HL-60 (cell line): ENCODE measurements at regions not wholly inside any gene's neighbourhood (a gene's known extent, or its start where the extent isn't known, plus 50 kb on each side); places are given as distances from the start of the nearest gene placed in this dataset.

Experiments used
- DNase-seq, 2 experiments: peaks; one replicate each; pipeline ENCODE4 v3.0.0-alpha.2; 2010 to 2020; ENCODE audit warnings: low read depth in 1 of 2, low spot score in 1 of 2
- H3K27ac ChIP-seq: fragments of 250-450 bp; sonication (Bioruptor Pico); replicated peaks from 2 replicates; pipeline ENCODE4 v1.5.1; 2020; ENCODE audit warnings: mild to moderate bottlenecking, moderate library complexity
- H3K27me3 ChIP-seq: fragments of 250-450 bp; sonication (Bioruptor Pico); 2 replicates; pipeline ENCODE4 v1.5.1; 2021; ENCODE audit warnings: mild to moderate bottlenecking, moderate library complexity; ENCODE audit not compliant: insufficient read depth, poor library complexity, severe bottlenecking
- H3K4me3 ChIP-seq: replicated peaks from 2 replicates; pipeline ENCODE4 v1.5.1; 2011; ENCODE audit warnings: mild to moderate bottlenecking, control low read depth, low read length; ENCODE audit not compliant: insufficient read depth
- GABPA ChIP-seq: IDR thresholded peaks from 2 replicates; pipeline ENCODE4 v1.6.1; 2012; ENCODE audit warnings: low read depth
- POLR2AphosphoS5 ChIP-seq: IDR thresholded peaks from 2 replicates; pipeline ENCODE4 v1.6.1; 2012; ENCODE audit warnings: low read depth
- SPI1 ChIP-seq: IDR thresholded peaks from 2 replicates; pipeline ENCODE4 v1.6.1; 2012; ENCODE audit warnings: low read depth, mild to moderate bottlenecking, borderline replicate concordance
- TF ChIP-seq, protein P1 (sequence below): IDR thresholded peaks from 2 replicates; pipeline ENCODE4 v1.6.1; 2012; ENCODE audit warnings: low read depth; ENCODE audit not compliant: insufficient replicate concordance
- TF ChIP-seq, protein P2 (sequence below): IDR thresholded peaks from one replicate; pipeline ENCODE4 v1.5.1; 2011; ENCODE audit warnings: low read length, control low read depth, inconsistent platforms; ENCODE audit not compliant: insufficient read depth

- Histone ChIP-seq H3K4me3 (no peak overlapping the region), H3K27me3 (no peaks in the 10 kb centered on the region), H3K27ac (no peak overlapping the region)
- DNase-seq, result no peak
- TF ChIP-seq SPI1 (no peak), GABPA (no peak), POLR2AphosphoS5 (no peak)
- TF ChIP-seq, protein P1, sequence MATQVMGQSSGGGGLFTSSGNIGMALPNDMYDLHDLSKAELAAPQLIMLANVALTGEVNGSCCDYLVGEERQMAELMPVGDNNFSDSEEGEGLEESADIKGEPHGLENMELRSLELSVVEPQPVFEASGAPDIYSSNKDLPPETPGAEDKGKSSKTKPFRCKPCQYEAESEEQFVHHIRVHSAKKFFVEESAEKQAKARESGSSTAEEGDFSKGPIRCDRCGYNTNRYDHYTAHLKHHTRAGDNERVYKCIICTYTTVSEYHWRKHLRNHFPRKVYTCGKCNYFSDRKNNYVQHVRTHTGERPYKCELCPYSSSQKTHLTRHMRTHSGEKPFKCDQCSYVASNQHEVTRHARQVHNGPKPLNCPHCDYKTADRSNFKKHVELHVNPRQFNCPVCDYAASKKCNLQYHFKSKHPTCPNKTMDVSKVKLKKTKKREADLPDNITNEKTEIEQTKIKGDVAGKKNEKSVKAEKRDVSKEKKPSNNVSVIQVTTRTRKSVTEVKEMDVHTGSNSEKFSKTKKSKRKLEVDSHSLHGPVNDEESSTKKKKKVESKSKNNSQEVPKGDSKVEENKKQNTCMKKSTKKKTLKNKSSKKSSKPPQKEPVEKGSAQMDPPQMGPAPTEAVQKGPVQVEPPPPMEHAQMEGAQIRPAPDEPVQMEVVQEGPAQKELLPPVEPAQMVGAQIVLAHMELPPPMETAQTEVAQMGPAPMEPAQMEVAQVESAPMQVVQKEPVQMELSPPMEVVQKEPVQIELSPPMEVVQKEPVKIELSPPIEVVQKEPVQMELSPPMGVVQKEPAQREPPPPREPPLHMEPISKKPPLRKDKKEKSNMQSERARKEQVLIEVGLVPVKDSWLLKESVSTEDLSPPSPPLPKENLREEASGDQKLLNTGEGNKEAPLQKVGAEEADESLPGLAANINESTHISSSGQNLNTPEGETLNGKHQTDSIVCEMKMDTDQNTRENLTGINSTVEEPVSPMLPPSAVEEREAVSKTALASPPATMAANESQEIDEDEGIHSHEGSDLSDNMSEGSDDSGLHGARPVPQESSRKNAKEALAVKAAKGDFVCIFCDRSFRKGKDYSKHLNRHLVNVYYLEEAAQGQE, result no peak
- TF ChIP-seq, protein P2, sequence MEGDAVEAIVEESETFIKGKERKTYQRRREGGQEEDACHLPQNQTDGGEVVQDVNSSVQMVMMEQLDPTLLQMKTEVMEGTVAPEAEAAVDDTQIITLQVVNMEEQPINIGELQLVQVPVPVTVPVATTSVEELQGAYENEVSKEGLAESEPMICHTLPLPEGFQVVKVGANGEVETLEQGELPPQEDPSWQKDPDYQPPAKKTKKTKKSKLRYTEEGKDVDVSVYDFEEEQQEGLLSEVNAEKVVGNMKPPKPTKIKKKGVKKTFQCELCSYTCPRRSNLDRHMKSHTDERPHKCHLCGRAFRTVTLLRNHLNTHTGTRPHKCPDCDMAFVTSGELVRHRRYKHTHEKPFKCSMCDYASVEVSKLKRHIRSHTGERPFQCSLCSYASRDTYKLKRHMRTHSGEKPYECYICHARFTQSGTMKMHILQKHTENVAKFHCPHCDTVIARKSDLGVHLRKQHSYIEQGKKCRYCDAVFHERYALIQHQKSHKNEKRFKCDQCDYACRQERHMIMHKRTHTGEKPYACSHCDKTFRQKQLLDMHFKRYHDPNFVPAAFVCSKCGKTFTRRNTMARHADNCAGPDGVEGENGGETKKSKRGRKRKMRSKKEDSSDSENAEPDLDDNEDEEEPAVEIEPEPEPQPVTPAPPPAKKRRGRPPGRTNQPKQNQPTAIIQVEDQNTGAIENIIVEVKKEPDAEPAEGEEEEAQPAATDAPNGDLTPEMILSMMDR, result no peak
These were observed 1204.5 kb upstream of the SLC39A10 start for GRCh38 chr2:194452504-194452903.

DNA sequence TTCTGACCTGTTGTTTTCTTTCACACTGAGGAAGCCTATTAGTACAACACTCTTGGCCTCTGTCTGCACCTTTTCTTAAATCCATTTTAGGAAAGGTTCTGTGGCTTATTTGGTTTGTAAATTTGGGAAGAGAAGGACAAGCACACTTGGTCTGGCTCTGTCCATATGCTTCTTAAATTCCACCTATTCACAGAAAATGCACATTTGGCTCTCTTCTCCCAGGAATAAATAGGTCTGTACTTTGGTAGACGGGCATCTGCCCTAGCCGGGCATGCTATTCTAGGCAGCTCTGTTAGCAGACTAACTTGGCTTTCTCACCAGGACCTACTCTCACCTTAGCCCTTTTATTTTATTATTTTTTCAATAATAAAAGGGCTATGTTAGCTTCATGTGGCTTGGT, 1211.8 kb upstream of the SLC39A10 start:
- Histone ChIP-seq H3K27me3 (no peaks in the 10 kb centered on the region), H3K4me3 (no peak overlapping the region), H3K27ac (no peak overlapping the region)
- DNase-seq, result no peak
- TF ChIP-seq GABPA (no peak), POLR2AphosphoS5 (no peak)

DNA sequence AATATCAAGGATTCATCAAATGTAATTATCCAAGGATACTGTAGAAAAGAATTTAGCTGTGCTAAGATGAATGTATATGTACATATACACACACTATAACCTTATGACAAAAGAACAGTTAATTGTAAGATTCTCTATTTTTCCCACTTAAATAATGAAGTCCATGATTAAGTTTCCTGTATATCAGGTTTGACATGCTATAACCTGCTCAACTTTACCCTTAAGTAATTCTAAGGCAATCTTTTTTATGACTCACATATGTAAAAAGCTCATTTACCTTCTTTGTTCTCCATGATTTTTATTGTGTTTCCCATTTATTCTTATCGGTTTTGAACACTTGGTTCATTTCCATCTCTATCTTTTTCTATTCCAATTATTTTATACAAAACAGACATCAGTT, 1213.1 kb upstream of the SLC39A10 start:
- TF ChIP-seq, protein P1, result no peak
- TF ChIP-seq, protein P2, result no peak
- TF ChIP-seq SPI1 (no peak), POLR2AphosphoS5 (no peak), GABPA (no peak)
- no peak overlapping the region for H3K27ac ChIP-seq
- no peaks in the 10 kb centered on the region for H3K27me3 ChIP-seq
- no peak overlapping the region for H3K4me3 ChIP-seq
- no peak for DNase-seq

- no peaks in the 10 kb centered on the region for H3K27me3 ChIP-seq
- TF ChIP-seq POLR2AphosphoS5 (no peak), SPI1 (no peak), GABPA (no peak)
- TF ChIP-seq, protein P1, result no peak
- TF ChIP-seq, protein P2, result no peak
- H3K27ac ChIP-seq, result no peak overlapping the region
- no peak for DNase-seq
- H3K4me3 ChIP-seq, result no peak overlapping the region
These were observed 1232.3 kb upstream of the SLC39A10 start for GRCh38 chr2:194424683-194425209.
